GM12891 (cell line): ENCODE measurements at regions not wholly inside any gene's neighbourhood (a gene's known extent, or its start where the extent isn't known, plus 50 kb on each side); places are given as distances from the start of the nearest gene placed in this dataset.

ENCODE experiments used
- PAX5 ChIP-seq: IDR thresholded peaks from 2 replicates; pipeline ENCODE4 v1.6.1; 2011; ENCODE audit warnings: low read length, moderate library complexity, mild to moderate bottlenecking; ENCODE audit not compliant: insufficient read depth, severe bottlenecking
- POLR2A ChIP-seq: IDR thresholded peaks from 2 replicates; pipeline ENCODE4 v1.6.1; 2011; ENCODE audit warnings: low read depth, low read length, control low read depth
- POLR2AphosphoS5 ChIP-seq: IDR thresholded peaks from 2 replicates; pipeline ENCODE4 v1.6.1; 2011; ENCODE audit warnings: low read depth, low read length, control low read depth
- TAF1 ChIP-seq: IDR thresholded peaks from 2 replicates; pipeline ENCODE4 v1.6.1; 2011; ENCODE audit warnings: low read depth, low read length, control low read depth

- TF ChIP-seq POLR2A (no peak), POLR2AphosphoS5 (no peak), TAF1 (no peak), PAX5 (no peak)
Observed at GRCh38 chr21:27740084-27740483, 773.2 kb upstream of the ADAMTS5 start.
